HepG2 (cell line): ENCODE measurements at regions not wholly inside any gene's neighbourhood (a gene's known extent, or its start where the extent isn't known, plus 50 kb on each side); places are given as distances from the start of the nearest gene placed in this dataset.
A peak's percentile ranks its signal among the peaks of the same experiment; 100 is the strongest.

ENCODE experiments used
- BRD4 ChIP-seq: sonication (generic); formaldehyde crosslinking; IDR thresholded peaks from 2 replicates; pipeline ENCODE4 v1.4.0; 2020; ENCODE audit warnings: missing genetic modification reagents
- CBX1 ChIP-seq: IDR thresholded peaks from one replicate; pipeline ENCODE4 v1.6.1; 2016; ENCODE audit warnings: antibody characterized with exemption, low read depth
- CHD4 ChIP-seq: fragments of 200-600 bp; sonication (generic); IDR thresholded peaks from 2 replicates; pipeline ENCODE4 v1.7.0; 2017; ENCODE audit warnings: mild to moderate bottlenecking, low read length, borderline replicate concordance
- CTCF ChIP-seq: sonication (generic); formaldehyde crosslinking; IDR thresholded peaks from 2 replicates; pipeline ENCODE4 v1.5.0; 2020; ENCODE audit warnings: mild to moderate bottlenecking, missing genetic modification reagents, moderate library complexity
- HMGA1 ChIP-seq: sonication (generic); formaldehyde crosslinking; conservative IDR thresholded peaks from 2 replicates; pipeline ENCODE4 v1.4.0; 2020; ENCODE audit warnings: missing genetic modification reagents
- KDM1A ChIP-seq: IDR thresholded peaks from 2 replicates; pipeline ENCODE4 v1.6.1; 2016; ENCODE audit warnings: missing compliant biosample characterization
- PBX3 ChIP-seq: sonication (generic); formaldehyde crosslinking; IDR thresholded peaks from 2 replicates; pipeline ENCODE4 v1.8.1; 2023; ENCODE audit warnings: missing genetic modification reagents, inconsistent platforms, borderline replicate concordance
- REST ChIP-seq, 2 experiments: IDR thresholded peaks; 2 replicates each; pipeline ENCODE4 v1.6.1; 2011 to 2012; ENCODE audit warnings: low read length in 2 of 2, borderline replicate concordance in 1 of 2, low read depth in 1 of 2, mild to moderate bottlenecking in 1 of 2, moderate library complexity in 1 of 2
- SKIL ChIP-seq: sonication (generic); formaldehyde crosslinking; IDR thresholded peaks from 2 replicates; pipeline ENCODE4 v1.8.0; 2022; ENCODE audit warnings: missing genetic modification reagents, mild to moderate bottlenecking, moderate library complexity, borderline replicate concordance
- SMC3 ChIP-seq: IDR thresholded peaks from 2 replicates; pipeline ENCODE4 v1.6.1; 2011; ENCODE audit warnings: low read length, improper control_type of control experiment
- SP2 ChIP-seq: sonication (generic); formaldehyde crosslinking; IDR thresholded peaks from 2 replicates; pipeline ENCODE4 v1.5.1; 2020; ENCODE audit warnings: mild to moderate bottlenecking, missing genetic modification reagents
- ZNF281 ChIP-seq: sonication (generic); formaldehyde crosslinking; IDR thresholded peaks from 2 replicates; pipeline ENCODE4 v1.4.0; 2020; ENCODE audit warnings: missing genetic modification reagents, borderline replicate concordance

- no peak for TF ChIP-seq REST (IDR thresholded peaks at IDR 0.05; ENCODE audit: borderline replicate concordance in 1 of 2, low read depth in 1 of 2, low read length in 2 of 2)
- no peak for TF ChIP-seq HMGA1 (CRISPR knock-in tag)
- no peak; the same call in 1 of the 2 replicates for TF ChIP-seq SMC3
- no peak for TF ChIP-seq PBX3 (CRISPR knock-in tag)
- no peak for TF ChIP-seq SKIL (CRISPR knock-in tag)
- TF ChIP-seq ZNF281 (CRISPR knock-in tag), result no peak
- TF ChIP-seq CHD4, result no peak
- no peak for TF ChIP-seq BRD4 (CRISPR knock-in tag)
- peak; percentile 75 for TF ChIP-seq CTCF (CRISPR knock-in tag)
- TF ChIP-seq CBX1, result no peak
- TF ChIP-seq SP2 (CRISPR knock-in tag), result no peak
- no peak for TF ChIP-seq KDM1A
Observed at GRCh38 chr5:102670224-102670836, 84.8 kb upstream of the PAM start.
